ENCODE measurements at regions not wholly inside any gene's neighbourhood (a gene's known extent, or its start where the extent isn't known, plus 50 kb on each side); places are given as distances from the start of the nearest gene placed in this dataset.

- intact Hi-C loops (cut with micrococcal nuclease) = no loop called here
- H3K27ac Mint-ChIP-seq = no peak overlapping the region
- H3K36me3 Mint-ChIP-seq (ENCODE audit: low read depth) = no peaks in the 10 kb centered on the region
- no peaks in the 10 kb centered on the region for H3K4me1 Mint-ChIP-seq (ENCODE audit: low read depth)
- CTCF ChIA-PET = no interaction called here
- H3K4me3 Mint-ChIP-seq = no peak overlapping the region
- DNase-seq = no peak
- H3K9me3 Mint-ChIP-seq = peaks cover 3% of the 10 kb centered on the region
- peaks cover 7% of the 10 kb centered on the region for H3K27me3 Mint-ChIP-seq (ENCODE audit: low read depth)
Observed at GRCh38 chr2:173647681-173648311, 293.1 kb downstream of the CDCA7 start.

DNA sequence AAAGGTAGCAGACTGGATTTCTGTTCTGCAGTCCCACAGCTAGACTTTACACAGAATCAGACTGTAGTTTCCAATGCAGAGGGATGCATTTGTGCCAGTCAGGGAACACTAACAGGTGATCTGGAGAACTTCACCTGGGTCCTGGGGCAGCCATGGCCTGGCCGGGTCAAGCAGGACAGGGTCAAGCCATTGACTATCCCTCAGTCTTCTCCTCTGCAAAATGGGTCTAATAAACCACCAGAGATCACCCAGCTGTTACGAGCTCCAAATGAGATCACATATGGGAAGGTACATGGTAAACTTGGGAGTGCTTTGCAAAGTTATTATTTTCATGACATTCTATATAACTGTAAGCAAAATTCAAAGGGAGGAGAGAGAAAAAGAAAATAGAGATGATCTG is 294.1 kb downstream of the CDCA7 start:
- H3K27me3 Mint-ChIP-seq (ENCODE audit: low read depth) = peaks cover 11% of the 10 kb centered on the region
- no peaks in the 10 kb centered on the region for H3K36me3 Mint-ChIP-seq (ENCODE audit: low read depth)
- no peak overlapping the region for H3K4me3 Mint-ChIP-seq
- H3K9me3 Mint-ChIP-seq = peaks cover 3% of the 10 kb centered on the region
- intact Hi-C loops (cut with micrococcal nuclease) = no loop called here
- H3K27ac Mint-ChIP-seq = no peak overlapping the region
- DNase-seq = no peak
- H3K4me1 Mint-ChIP-seq (ENCODE audit: low read depth) = no peaks in the 10 kb centered on the region
- CTCF ChIA-PET = no interaction called here

- Mint-ChIP-seq H3K36me3 (ENCODE audit: low read depth) (no peaks in the 10 kb centered on the region), H3K4me3 (no peak overlapping the region), H3K27me3 (ENCODE audit: low read depth) (peaks cover 11% of the 10 kb centered on the region), H3K9me3 (peaks cover 3% of the 10 kb centered on the region), H3K4me1 (ENCODE audit: low read depth) (no peaks in the 10 kb centered on the region), H3K27ac (no peak overlapping the region)
- CTCF ChIA-PET = no interaction called here
- intact Hi-C loops (cut with micrococcal nuclease) = no loop called here
- DNase-seq = no peak
Observed at GRCh38 chr2:173649527-173650219, 295.0 kb downstream of the CDCA7 start.

DNA sequence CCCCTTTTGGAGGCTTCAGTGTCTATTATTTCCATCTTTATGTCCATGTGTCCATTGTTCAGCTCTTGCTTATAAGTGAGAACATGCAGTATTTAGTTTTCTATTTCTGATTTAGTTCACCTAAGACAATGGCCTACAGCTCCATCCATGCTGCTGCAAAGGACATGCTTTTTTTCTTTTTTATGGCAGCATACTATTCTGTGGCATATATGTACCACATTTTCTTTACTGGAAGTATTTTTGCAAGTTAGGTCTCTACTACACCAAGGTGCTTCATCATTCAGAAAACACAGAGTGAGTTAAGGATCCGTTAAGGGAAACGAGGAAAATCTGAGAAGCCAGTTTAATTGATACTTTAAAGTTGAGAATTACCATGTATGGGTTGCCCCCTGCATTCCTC is 297.2 kb downstream of the CDCA7 start:
- peaks cover 7% of the 10 kb centered on the region for H3K27me3 Mint-ChIP-seq (ENCODE audit: low read depth)
- no peak overlapping the region for H3K27ac Mint-ChIP-seq
- H3K36me3 Mint-ChIP-seq (ENCODE audit: low read depth) = no peaks in the 10 kb centered on the region
- DNase-seq = no peak
- H3K4me1 Mint-ChIP-seq (ENCODE audit: low read depth) = no peaks in the 10 kb centered on the region
- intact Hi-C loops (cut with micrococcal nuclease) = no loop called here
- peaks cover 3% of the 10 kb centered on the region for H3K9me3 Mint-ChIP-seq
- H3K4me3 Mint-ChIP-seq = no peak overlapping the region
- CTCF ChIA-PET = interaction anchor here (0.6 kb wide), 1 partner anchor 810 kb away, joined by 3 read pairs; no protein-coding TSS in a partner anchor

DNA sequence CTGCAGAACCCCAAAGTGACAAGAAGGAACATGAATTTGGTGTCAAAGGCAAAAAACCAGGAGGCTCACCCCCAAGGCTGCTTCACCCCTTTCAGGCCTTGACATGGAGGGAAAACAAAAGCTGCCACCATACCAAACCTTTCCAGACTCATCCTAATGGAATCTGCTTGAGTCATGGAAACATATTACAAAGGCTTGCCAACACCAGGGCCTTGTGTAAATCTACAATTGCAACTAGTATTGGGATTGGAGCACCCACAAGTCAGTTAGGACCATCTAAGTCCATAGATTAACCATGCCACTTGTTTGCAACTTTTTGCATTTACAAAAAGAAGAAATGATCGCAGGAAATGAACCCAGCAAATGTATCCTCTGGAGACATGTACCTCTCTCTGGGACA is 297.6 kb downstream of the CDCA7 start:
- Mint-ChIP-seq H3K27ac (no peak overlapping the region), H3K9me3 (peaks cover 3% of the 10 kb centered on the region), H3K4me3 (no peak overlapping the region), H3K27me3 (ENCODE audit: low read depth) (peaks cover 7% of the 10 kb centered on the region), H3K36me3 (ENCODE audit: low read depth) (no peaks in the 10 kb centered on the region), H3K4me1 (ENCODE audit: low read depth) (no peaks in the 10 kb centered on the region)
- CTCF ChIA-PET = interaction anchor here (0.6 kb wide), 1 partner anchor 810 kb away, joined by 3 read pairs; no protein-coding TSS in a partner anchor
- intact Hi-C loops (cut with micrococcal nuclease) = no loop called here
- no peak for DNase-seq

GRCh38 chr2:173652767-173653431 is 298.2 kb downstream of the CDCA7 start:
- H3K9me3 Mint-ChIP-seq = peaks cover 3% of the 10 kb centered on the region
- no peak for DNase-seq
- H3K4me1 Mint-ChIP-seq (ENCODE audit: low read depth) = no peaks in the 10 kb centered on the region
- no peak overlapping the region for H3K4me3 Mint-ChIP-seq
- CTCF ChIA-PET = no interaction called here
- H3K27me3 Mint-ChIP-seq (ENCODE audit: low read depth) = peaks cover 7% of the 10 kb centered on the region
- no peaks in the 10 kb centered on the region for H3K36me3 Mint-ChIP-seq (ENCODE audit: low read depth)
- intact Hi-C loops (cut with micrococcal nuclease) = no loop called here
- no peak overlapping the region for H3K27ac Mint-ChIP-seq

GRCh38 chr2:173653432-173653805 is 298.7 kb downstream of the CDCA7 start:
- Mint-ChIP-seq H3K36me3 (ENCODE audit: low read depth) (no peaks in the 10 kb centered on the region), H3K9me3 (peaks cover 3% of the 10 kb centered on the region), H3K4me3 (no peak overlapping the region), H3K4me1 (ENCODE audit: low read depth) (no peaks in the 10 kb centered on the region), H3K27ac (no peak overlapping the region), H3K27me3 (ENCODE audit: low read depth) (peaks cover 7% of the 10 kb centered on the region)
- intact Hi-C loops (cut with micrococcal nuclease) = no loop called here
- DNase-seq = no peak
- CTCF ChIA-PET = no interaction called here

DNA sequence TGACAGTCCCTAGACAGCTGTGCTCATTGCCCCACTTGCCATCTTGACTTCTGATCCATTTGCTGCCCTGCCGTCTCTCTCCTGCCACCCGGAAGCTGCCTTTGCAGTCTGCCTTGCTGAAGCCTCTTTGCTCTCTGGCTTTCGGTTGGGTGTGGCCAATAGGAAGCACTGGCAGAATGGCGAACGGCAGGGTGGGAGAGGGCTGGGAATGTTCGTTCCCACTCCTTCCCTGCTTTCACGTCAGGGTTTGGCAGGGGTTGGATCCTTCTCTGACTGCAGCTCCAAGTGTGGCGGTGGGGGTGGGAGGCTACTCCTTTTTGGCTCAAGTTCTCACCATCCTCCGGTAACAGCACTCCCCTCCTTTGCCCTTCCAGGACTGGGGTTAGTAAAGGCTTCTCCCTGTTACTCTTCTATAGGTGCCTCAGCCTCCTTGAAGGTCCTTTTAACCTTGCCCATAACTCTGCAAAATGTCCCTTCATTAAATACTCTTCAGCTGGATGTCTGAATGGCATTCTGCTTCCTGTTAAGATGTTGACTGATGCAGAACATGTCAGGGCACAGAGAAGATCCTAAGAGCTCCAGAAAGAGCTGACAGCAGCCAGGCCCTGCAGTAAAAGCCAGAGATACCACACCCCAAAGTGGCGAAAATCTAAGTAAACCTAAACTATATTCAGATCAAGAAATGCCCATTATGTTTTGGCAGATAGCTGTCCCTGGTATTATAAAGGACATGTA is 299.7 kb downstream of the CDCA7 start:
- DNase-seq = no peak
- intact Hi-C loops (cut with micrococcal nuclease) = no loop called here
- Mint-ChIP-seq H3K36me3 (ENCODE audit: low read depth) (no peaks in the 10 kb centered on the region), H3K27ac (no peak overlapping the region), H3K4me1 (ENCODE audit: low read depth) (no peaks in the 10 kb centered on the region), H3K27me3 (ENCODE audit: low read depth) (peaks cover 7% of the 10 kb centered on the region), H3K4me3 (no peak overlapping the region), H3K9me3 (peaks cover 3% of the 10 kb centered on the region)
- CTCF ChIA-PET = no interaction called here

DNA sequence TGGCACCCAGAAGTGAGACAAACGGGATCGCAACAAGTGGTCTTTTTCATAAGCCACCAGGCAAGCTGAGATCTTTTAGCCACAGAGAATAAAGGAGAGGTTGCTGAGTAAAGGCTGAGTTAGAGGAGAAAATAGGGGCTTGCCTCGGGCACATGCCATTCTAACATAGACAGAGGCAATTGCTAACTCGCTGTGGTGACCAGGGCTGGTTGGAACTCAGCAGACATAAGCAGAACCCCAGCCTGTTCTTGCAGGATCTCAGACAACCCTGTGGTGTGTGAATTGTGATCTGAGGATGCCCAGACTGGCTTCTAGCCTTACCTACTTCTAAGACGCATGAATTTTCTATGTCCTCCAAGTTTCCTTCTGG is 300.2 kb downstream of the CDCA7 start:
- peaks cover 3% of the 10 kb centered on the region for H3K9me3 Mint-ChIP-seq
- H3K4me1 Mint-ChIP-seq (ENCODE audit: low read depth) = no peaks in the 10 kb centered on the region
- intact Hi-C loops (cut with micrococcal nuclease) = no loop called here
- no peak overlapping the region for H3K4me3 Mint-ChIP-seq
- H3K27ac Mint-ChIP-seq = no peak overlapping the region
- H3K36me3 Mint-ChIP-seq (ENCODE audit: low read depth) = no peaks in the 10 kb centered on the region
- DNase-seq = no peak
- peaks cover 8% of the 10 kb centered on the region for H3K27me3 Mint-ChIP-seq (ENCODE audit: low read depth)
- CTCF ChIA-PET = no interaction called here

GRCh38 chr2:173656086-173656485 is 301.4 kb downstream of the CDCA7 start:
- CTCF ChIA-PET = no interaction called here
- Mint-ChIP-seq H3K27me3 (ENCODE audit: low read depth) (peaks cover 16% of the 10 kb centered on the region), H3K9me3 (peaks cover 3% of the 10 kb centered on the region), H3K4me3 (no peak overlapping the region), H3K4me1 (ENCODE audit: low read depth) (no peaks in the 10 kb centered on the region), H3K27ac (no peak overlapping the region), H3K36me3 (ENCODE audit: low read depth) (no peaks in the 10 kb centered on the region)
- DNase-seq = no peak
- intact Hi-C loops (cut with micrococcal nuclease) = no loop called here

- Mint-ChIP-seq H3K27ac (no peak overlapping the region), H3K9me3 (no peaks in the 10 kb centered on the region), H3K4me1 (ENCODE audit: low read depth) (no peaks in the 10 kb centered on the region), H3K36me3 (ENCODE audit: low read depth) (no peaks in the 10 kb centered on the region), H3K4me3 (no peak overlapping the region), H3K27me3 (ENCODE audit: low read depth) (peaks cover 11% of the 10 kb centered on the region)
- intact Hi-C loops (cut with micrococcal nuclease) = no loop called here
- DNase-seq = no peak
- CTCF ChIA-PET = no interaction called here
Observed at GRCh38 chr2:173657996-173658717, 303.5 kb downstream of the CDCA7 start.

DNA sequence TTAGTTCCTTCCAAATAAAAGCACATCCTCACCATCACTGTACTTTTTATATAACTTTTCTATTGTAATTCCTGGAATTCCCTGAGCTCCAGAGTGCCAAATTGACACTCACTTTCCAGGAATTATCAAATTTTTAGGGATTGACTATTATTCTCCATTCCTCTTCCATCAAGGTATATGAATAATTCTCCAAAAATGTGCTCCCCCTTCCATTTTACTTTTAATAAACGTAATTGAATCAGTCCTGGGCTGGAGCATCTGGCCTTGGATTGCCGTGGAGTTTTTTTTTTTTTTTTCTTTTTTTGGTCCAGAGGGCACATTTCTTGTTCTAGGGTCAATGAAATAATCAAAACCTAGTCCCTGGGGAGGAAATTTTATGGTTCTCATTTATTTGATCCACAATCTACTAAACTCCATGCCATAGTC is 304.3 kb downstream of the CDCA7 start:
- no peaks in the 10 kb centered on the region for H3K9me3 Mint-ChIP-seq
- no peaks in the 10 kb centered on the region for H3K36me3 Mint-ChIP-seq (ENCODE audit: low read depth)
- intact Hi-C loops (cut with micrococcal nuclease) = no loop called here
- H3K4me3 Mint-ChIP-seq = no peak overlapping the region
- peaks cover 8% of the 10 kb centered on the region for H3K27me3 Mint-ChIP-seq (ENCODE audit: low read depth)
- no peak for DNase-seq
- CTCF ChIA-PET = no interaction called here
- no peak overlapping the region for H3K27ac Mint-ChIP-seq
- H3K4me1 Mint-ChIP-seq (ENCODE audit: low read depth) = no peaks in the 10 kb centered on the region
